NCI-H526 (cell line): ENCODE measurements at regions not wholly inside any gene's neighbourhood (a gene's known extent, or its start where the extent isn't known, plus 50 kb on each side); places are given as distances from the start of the nearest gene placed in this dataset.
A peak's percentile ranks its signal among the peaks of the same experiment; 100 is the strongest.
"Not testable (repeated sequence)": the region's sequence is repeated elsewhere in the genome, so short reads cannot be mapped to it uniquely, and the experiment has no call there.

Experiments
- DNase-seq, 2 experiments: peaks; one replicate each; lab custom pipeline; 2025; lab: John Stamatoyannopoulos, UW

DNA sequence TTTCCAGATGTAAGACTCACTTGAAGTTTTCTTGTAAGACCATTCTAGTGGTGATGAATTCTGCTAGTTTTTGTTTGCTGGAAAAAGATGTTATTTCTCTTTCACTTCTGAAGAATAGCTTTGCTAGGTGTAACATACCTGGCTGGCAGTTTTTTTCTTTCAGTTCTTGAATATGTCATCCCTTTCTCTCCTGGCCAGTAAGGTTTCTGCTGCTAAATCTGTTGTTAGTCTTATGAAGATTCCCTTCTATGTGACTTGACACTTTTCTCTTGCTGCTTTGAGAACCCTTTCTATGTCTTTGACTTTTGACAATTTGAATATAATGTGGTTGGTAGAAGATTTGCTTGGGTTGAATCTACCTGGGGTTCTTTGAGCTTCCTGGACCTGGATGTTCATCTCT lies 314.7 kb upstream of the NOX3 start:
- no peak for DNase-seq

DNA sequence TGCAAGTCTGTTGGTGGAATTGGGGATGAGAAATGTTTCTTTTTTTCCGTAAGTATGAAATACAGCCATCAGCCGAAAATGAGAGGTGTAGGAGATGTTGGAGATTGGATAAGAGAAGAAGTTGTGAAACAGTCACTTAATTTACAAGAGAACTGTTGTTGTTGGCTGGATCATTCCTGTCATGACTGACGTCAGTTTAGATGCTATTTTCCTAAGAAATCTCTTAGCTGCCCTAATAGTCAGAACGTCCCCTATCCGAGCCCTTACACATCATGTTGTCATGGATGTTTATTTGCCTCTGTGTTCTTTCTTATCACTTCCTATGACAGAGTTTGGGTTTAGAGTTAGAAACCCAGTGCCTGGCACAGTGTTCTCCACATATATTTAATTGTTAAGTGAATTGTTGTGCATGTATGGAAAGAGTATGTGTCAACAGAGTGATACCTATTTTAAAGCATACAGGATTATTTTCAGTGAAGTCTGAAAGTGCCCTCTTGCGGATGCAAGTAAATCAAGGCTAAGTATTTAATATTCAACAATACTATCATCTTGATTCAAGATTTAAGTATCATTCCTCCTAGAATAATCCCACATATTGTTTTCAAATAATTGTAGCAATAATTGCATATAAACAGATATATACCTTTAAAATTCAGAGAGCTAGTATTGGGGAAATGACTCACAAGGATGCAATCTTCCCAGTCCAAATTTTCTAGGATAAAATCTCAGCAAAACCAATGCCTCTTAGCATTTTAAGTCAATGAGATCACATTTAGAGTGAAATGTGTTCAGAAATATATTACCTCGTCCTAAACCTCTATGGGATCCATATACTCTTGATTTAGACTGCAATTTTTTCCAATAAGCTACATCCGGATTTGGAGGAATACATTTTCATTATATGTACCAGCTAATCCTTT lies 309.9 kb upstream of the NOX3 start:
- DNase-seq, result no peak

DNA sequence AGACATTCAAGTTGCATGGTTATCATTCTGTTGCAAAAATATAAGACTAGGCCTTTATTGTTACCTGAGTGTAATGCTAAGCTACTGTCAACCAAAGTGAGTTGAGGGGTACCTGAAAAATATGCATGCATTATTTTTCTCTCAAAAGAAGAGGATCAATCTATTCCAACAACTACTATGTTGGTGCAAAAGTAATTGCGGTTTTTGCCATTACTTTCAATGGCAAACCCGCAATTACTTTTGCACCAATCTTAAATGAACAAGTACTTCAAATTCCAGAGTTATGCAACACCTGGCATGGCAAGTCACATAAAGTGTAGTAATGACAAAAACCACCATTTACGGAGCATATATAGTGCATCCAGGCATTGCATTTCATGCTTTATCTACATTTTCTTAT lies 307.0 kb upstream of the NOX3 start:
- no peak for DNase-seq

DNA sequence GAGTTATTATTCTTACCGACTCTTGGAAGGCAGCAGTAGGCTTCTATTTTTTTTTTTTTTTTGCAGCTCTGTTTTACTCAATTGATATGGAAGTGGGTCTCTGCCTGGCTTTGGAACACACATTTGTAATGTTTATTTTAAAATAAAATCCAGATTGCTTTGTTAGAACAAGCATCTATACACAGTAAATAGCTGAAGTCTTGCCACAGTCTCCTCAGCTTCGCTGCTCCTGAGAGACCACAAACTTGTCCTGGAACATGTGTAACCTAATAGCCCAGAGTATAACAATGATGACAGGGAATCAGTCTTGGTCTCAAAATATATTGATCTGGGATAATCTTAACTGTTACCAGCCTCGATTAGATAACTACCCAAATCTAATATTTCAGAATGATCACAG lies 299.8 kb upstream of the NOX3 start:
- no peak for DNase-seq

DNA sequence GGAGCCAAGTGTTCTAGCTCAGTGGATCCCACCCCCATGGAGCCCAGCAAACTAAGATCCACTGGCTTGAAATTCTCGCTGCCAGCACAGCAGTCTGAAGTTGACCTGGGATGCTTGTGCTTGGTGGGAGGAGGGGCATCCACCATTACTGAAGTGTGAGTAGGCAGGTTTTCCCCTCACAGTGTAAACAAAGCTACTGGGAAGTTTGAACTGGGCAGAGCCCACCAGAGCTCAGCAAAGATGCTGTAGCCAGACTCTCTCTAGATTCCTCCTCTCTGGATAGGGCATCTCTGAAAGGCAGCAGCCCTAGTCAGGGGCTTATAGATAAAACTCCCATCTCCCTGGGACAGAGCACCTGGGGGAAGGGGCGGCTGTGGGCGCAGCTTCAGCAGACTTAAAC lies 293.1 kb upstream of the NOX3 start:
- DNase-seq, result not testable (repeated sequence)

DNA sequence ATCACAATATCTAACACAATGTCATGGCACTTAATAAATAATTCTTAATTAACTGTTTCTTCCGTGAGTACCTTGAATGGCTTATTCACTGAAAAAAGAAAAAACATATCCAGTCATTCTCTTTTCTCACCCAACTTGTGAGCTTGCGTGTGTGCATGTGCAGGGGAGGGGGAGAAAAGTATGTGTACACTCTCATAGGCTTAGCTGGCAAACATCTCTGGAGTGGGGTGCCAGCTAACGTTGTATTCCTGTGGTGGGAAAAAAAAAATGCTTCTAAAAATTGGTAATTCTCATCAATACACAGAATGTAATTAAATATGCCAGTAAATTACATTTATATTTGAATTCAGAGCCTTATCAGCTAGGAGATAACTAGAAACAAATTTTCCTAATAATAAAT lies 291.9 kb upstream of the NOX3 start:
- DNase-seq, result no peak

DNA sequence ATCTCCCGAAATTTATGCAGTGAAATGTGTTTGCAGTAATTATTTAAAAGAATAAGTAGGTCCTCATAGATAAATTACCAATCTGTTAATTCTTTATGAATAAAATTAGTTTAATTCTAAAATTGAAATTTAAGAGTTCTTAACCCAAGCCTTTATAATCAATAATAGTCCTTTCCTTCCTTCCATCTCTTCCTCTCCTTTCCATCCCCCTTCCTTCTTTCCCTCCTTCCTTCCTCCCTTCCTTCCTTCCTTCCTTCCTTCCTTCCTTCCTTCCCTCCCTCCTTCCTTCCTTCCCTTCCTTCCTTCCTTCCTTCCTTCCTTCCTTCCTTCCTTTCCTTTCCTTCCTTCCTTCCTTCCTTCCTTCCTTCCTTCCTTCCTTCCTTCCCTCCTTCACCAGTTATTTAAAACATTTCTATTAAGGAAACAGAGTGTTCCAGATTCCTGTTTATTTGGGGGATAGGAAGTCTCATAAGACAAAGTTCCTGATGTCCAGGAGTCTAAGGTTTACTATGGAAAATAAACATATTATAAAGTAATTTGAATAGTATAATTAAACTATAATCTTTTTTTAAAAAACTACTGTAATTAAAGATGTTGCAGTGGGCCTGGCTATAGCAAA lies 285.3 kb upstream of the NOX3 start:
- no peak for DNase-seq

DNA sequence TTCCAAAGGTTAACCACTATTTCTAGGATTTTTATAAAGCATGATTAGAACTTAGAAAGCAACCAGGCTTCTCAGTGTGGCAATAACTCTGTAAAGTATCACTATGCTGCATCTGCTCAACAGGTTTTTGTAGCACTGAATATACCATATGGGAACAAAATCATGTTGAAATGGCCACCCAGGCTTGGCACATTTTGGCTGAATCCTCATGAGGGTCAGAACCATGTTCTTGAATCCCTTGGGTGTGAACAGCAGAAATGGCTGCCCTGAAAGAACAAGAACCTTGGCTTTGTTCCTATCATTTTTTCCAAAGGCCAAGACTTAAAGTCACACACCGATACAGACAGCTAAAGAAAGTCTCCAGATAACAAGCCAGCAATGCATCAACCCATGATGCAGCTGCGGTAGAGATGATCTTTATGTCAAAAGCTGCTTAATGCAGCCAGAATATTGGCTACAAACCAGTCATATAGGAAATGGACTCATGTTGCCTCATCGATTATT lies 283.0 kb upstream of the NOX3 start:
- DNase-seq, result no peak

DNA sequence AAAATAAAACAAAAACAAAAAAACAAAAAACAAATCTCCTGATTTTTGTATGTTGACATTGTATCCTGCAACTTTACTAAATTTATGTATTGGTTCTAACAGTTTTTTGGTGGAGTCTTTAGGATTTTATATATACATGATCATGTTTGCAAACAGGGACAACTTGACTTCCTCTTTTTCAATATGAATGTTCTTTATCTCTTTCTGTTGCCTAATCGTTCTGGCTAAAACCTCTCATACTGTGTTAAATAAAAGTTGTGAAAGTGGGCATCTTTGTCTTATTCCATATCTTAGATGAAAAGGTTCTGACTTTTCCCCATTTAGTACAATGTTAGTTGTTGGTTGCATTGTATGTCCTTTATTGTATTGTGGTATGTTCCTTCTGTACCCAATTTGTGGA lies 261.7 kb upstream of the NOX3 start:
- no peak for DNase-seq

DNA sequence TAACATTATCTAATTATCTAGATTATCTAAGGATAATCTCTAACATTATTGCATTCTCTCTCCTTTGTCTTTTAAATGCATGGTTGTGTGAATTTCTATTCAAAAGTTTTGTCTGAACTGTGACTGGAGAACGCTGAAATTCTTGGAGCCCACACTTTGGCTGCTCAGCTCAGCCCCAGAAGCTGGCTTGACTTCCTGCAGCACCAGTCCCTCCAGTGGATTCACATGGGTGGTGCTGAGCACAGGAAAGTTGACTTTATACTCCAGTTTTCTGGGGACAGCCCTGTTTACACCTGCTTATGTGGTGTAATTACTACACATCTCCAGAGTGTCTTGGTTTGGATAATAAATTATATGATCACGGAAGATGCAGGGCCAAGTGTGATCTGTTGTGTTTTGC lies 255.1 kb upstream of the NOX3 start:
- no peak for DNase-seq

DNA sequence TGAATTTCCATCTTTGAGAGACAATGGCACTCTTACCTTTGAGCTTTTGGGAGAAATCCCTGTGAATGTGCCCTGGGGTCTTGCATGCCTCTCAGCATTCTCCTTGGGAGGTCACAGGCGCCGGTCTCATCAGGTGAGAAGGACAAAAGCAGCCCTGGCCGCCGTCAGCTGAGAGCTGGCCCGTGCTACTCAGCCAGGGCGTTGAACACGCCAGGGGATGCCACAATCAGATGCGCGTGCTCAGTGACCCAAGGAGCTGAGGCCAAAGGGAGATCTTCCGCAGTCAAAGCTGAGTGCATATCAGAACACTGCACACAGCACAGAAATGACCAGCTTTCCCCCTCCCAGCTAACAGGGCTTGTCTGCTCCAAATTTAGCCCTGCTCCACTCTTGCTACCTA lies 253.6 kb upstream of the NOX3 start:
- no peak for DNase-seq

DNA sequence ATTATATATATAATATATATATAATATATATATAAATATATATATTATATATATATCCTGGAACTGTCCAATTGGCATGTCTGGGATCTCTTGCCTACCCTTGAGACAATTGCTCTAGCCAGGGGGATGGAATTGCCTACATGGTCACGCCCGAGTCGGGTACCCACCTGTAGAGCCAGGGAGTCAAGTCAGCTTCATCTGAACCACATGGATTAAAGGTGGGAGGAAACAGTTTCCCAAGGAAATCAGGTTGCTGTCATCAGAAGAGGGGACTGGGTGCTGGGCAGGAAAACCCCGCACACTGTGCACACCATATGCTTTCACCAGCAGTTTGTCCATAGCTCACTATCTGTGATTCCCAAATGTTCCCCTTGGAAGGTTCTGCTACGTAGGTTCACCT lies 252.5 kb upstream of the NOX3 start:
- DNase-seq, result no peak

DNA sequence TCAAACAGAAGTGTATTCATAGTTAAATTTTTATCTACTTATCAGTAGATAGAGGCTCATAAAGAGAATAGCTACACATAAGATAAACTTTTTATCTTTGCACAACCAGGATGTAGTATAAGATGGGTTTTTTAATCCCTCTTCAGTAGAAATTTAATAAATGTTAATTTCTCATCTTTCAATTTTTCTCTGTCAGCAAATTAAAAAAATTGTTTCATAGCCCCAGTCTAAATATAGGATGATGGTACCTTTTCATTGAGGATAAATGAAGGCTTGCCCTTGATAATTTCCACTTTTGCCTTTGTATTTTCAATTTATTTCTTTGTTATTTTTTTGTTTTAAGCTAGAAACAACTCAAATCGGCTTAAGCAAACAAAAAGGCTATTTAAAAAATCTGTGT lies 251.2 kb upstream of the NOX3 start:
- no peak for DNase-seq

DNA sequence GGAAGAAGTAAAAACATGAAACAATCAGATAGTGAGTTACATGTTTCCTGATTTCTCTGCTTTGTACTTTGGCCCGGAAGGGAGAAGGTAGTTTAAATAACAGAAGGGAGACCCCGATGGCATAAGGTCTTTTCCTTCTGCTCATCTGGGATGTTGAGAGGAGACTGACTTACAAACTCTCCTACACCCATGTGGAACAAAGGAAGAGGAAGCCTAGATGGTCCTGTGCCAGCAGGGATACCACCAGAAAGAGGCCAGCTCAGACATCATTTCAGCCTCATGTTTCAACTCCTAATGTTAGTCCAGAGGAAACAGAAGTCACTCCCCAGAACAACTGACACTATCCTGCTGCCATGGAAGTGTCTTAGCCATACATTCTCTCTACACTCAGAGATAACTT lies 250.7 kb upstream of the NOX3 start:
- no peak for DNase-seq

DNA sequence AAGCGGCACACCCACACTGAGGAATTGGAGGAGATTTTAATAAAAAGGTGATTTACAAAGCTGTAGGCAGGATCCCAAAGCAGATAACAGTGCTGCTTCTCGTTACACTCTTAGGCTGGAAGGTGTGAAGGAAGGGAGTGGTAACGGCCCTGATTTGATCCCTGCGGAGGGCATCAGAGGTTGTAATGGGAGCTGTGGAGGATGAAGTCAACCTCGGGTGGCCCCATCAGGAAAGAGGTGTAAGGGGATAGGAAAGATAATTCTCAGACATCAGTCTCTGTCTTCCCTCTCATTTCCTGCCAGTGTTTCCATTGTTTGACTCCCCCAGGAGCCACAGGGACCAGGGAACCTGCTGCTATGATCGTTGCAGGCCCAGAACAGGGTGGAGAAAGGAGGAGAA lies 245.7 kb upstream of the NOX3 start:
- DNase-seq, result no peak

DNA sequence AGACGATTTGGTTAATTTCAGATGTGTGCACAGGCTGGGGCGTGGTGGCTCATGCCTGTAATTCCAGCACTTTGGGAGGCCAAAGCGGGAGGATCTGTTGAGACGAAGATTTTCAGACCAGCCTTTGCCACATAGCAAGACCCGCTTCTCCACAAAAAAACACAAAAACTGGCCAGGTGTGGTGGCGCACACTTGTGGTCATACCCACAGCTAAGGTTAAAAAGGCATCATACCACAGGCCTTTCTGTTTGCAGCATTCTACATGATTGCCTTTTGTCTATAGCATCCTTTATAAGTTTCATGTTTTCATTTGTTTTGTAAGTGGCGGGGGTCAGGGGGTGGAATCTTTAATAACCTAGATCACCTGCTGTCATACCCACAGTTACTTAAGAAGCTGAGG lies 239.9 kb upstream of the NOX3 start:
- no peak for DNase-seq

DNA sequence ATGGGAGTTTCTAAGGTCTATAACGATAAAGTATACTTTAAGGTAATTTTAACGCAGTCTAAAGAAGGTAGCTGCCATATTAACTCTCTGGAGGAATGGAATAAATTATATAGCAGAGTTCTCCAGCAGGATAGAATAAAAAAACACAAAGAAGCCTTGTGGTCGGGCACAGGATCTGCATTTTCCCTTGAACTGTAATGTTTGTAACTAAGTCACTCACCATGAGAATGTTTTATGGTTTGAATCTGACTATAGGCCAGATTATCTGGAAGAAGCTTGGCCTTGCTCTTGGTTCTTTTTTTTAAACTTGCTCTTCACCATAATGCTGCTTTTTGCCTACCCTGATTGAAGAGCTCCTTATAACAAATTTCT lies 238.8 kb upstream of the NOX3 start:
- peak; percentile 55 for DNase-seq

DNA sequence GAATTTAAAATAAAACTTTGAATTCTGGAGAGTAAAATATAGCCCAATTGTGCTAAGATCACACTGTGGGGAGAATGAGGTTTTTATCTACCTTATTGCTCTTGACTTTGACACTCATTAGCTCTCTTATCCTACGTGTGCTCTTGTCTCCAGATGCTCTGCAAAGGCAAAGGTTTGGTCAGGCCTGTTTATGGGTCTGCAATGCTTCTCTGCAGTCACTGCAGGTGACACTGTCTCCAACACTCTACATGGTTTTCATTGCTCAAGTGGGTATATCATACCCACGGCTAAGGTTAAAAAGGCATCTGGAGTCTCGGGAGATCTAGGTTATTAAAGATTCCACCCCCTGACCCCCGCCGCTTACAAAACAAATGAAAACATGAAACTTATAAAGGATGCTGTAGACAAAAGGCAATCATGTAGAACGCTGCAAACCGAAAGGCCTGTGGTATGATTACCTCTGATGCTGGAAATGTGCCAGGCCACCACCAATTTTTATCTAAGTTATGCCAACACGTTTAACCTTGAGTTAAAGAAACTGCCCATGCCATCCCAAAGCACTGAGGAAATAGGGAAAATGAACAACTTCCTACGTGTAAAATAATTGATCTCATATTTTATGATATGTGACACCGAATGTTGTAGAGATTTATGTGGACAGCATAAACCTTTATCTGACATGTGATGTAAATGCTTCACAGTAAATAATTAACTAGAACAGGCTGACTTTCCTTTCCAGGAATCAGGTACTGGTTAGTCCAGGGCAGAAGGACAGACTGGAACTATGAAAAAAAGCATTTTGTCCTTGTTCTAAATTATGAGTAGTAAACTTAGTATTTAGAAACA lies 238.2 kb upstream of the NOX3 start:
- peak; percentile 69 to 71 for DNase-seq

DNA sequence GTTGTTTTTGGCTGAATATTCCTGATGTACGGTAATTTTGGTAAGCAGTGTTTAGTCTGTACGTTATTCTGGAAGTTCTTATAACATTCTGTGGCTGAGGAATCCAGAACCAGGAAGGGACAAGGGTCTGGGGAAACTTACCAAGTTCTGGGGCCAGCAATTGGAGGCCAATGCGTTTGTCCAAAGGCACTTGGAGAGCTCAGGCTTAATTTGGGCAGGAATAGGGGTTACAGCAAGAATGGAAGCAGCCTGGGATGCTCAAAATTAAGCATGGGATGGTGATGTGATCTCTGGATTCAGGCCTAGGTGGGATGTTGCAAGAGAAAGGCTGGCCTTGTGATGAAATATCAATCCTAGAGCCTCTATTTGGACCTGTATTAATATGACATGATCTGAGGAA lies 235.2 kb upstream of the NOX3 start:
- no peak for DNase-seq

DNA sequence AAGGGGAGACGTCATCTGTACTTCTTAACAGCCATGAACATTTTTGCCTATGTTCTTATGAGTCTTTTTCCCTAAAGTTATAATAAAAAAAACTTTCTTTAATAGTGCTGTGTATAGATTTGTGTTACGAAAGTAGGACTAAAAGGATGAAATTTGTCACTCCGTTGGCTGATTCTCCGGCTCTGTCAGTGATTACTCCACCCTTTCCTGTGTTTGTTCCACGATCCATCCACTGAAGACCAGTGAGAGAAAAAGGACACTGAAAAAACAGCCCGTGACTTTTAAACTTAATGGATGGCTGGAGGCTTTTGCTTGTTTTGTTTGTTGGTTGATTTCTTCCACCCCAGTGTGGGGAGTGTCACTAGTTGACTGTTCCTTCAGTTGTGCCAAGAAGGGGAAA lies 232.0 kb upstream of the NOX3 start:
- no peak for DNase-seq

DNA sequence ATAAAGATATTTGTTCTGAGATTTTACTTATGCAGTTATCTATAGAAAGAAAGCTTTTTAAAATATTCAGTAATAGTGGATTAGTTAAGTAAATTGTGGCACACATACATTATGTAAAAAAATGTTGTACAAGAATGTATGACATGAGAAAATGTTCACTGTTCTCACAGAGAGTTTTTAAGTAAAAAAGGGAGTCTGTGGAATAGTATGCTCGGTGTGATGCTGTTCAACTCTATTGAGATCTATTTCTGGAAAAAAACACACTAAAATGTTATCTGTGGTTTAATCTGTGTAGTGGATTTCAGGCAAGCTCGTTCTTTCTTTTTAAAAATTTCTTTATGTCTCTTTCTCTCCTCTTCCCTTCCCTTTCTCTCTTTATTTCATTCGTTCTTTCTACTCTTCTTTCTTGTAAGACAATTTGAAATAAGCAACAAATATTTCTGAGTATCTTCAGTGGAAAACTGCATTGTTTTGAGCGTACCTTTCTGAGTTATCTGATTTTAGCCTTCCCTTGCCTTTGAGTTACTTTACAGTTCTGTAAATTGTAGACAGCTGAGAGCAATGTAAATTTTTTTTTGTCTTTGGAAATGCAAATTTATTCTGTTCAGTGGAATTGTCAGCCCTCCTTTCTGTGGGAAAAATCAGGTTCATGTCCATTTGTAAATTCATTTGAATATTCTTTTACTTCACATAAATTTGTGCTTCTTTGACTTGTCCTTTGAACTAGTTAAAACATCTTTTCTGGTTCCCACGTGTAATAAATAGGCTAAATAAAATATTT lies 229.0 kb upstream of the NOX3 start:
- peak; percentile 4 to 47 for DNase-seq

DNA sequence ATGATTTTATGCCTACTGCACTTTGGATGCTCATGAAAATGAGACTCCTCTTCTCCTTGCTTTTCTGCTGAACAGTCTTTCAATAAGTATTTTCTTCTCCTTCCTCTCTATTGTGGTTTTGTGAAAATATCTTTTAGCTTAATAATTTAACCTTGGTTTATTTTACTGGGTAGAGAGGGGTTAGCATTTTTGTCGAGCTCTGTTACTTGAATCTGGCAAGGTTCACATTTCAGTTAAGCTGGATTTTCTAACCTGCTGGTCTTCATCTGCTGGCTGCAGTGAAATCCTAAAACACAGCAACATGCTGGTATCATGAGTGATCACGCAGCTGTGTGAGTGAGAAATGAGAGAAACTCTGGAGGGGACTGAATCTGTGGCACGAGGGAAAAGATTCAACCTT lies 222.7 kb upstream of the NOX3 start:
- DNase-seq, result no peak
